Smooth muscle cell (in vitro differentiated cells): ENCODE measurements at regions not wholly inside any gene's neighbourhood (a gene's known extent, or its start where the extent isn't known, plus 50 kb on each side); places are given as distances from the start of the nearest gene placed in this dataset.

Source experiments
- DNase-seq: peaks from one replicate; lab custom pipeline; 2025; ENCODE audit not compliant: unreplicated experiment; lab: John Stamatoyannopoulos, UW
- H2AFZ ChIP-seq: fragments of 200-600 bp; sonication (generic); 2 replicates; pipeline ENCODE4 v1.6.0; 2016; ENCODE audit warnings: antibody characterized with exemption, low read depth, mild to moderate bottlenecking
- H3F3A ChIP-seq: fragments of 200-600 bp; sonication (generic); 2 replicates; pipeline ENCODE4 v1.6.0; 2017; ENCODE audit warnings: antibody characterized with exemption, low read depth
- H3K27ac ChIP-seq: fragments of 200-600 bp; sonication (generic); 2 replicates; pipeline ENCODE4 v1.5.1; 2016; ENCODE audit warnings: low read depth, mild to moderate bottlenecking
- H3K27me3 ChIP-seq: fragments of 200-600 bp; sonication (generic); 2 replicates; pipeline ENCODE4 v1.6.1; 2016; ENCODE audit warnings: low read depth, mild to moderate bottlenecking
- H3K36me3 ChIP-seq: fragments of 200-600 bp; sonication (generic); 2 replicates; pipeline ENCODE4 v1.5.1; 2016; ENCODE audit warnings: low read depth
- H3K4me1 ChIP-seq: fragments of 200-600 bp; sonication (generic); 2 replicates; pipeline ENCODE4 v1.5.1; 2016; ENCODE audit warnings: low read depth
- H3K4me2 ChIP-seq: fragments of 200-600 bp; sonication (generic); 2 replicates; pipeline ENCODE4 v1.6.0; 2016; ENCODE audit warnings: mild to moderate bottlenecking
- H3K4me3 ChIP-seq: fragments of 200-600 bp; sonication (generic); 2 replicates; pipeline ENCODE4 v1.5.1; 2016; ENCODE audit warnings: mild to moderate bottlenecking
- H3K79me2 ChIP-seq: fragments of 200-600 bp; sonication (generic); 2 replicates; pipeline ENCODE4 v1.6.0; 2016; ENCODE audit warnings: low read depth, mild to moderate bottlenecking
- H3K9ac ChIP-seq: fragments of 200-600 bp; sonication (generic); 2 replicates; pipeline ENCODE4 v1.6.0; 2016; ENCODE audit warnings: low read depth
- H3K9me3 ChIP-seq: fragments of 200-600 bp; sonication (generic); replicated peaks from 2 replicates; pipeline ENCODE4 v1.5.1; 2016; ENCODE audit warnings: low read depth
- H4K20me1 ChIP-seq: fragments of 200-600 bp; sonication (generic); 2 replicates; pipeline ENCODE4 v1.6.0; 2016; ENCODE audit warnings: low read depth
- CTCF ChIP-seq: fragments of 200-600 bp; sonication (generic); IDR thresholded peaks from 2 replicates; pipeline ENCODE4 v1.5.1; 2017; ENCODE audit warnings: borderline replicate concordance, mild to moderate bottlenecking, antibody characterized with exemption; ENCODE audit not compliant: insufficient read depth, poor library complexity, severe bottlenecking
- WGBS: methylation state at CpG from one replicate; pipeline ENCODE4 v1.1.7; 2016; ENCODE audit warnings: low lambda C conversion rate; 5-methylcytosine and 5-hydroxymethylcytosine counted together

- H3K4me1 ChIP-seq: no peaks in the 10 kb centered on the region
- H4K20me1 ChIP-seq: no peaks in the 10 kb centered on the region
- H3F3A ChIP-seq: no peaks in the 10 kb centered on the region
- no peak for DNase-seq
- H2AFZ ChIP-seq: no peak overlapping the region
- TF ChIP-seq CTCF: no peak
- H3K9me3 ChIP-seq: no peaks in the 10 kb centered on the region
- H3K79me2 ChIP-seq: no peaks in the 10 kb centered on the region
- no peaks in the 10 kb centered on the region for H3K27me3 ChIP-seq
- 100% methylated on average over 1 of the region's 1 CpG for WGBS
- no peak overlapping the region for H3K27ac ChIP-seq
- no peak overlapping the region for H3K4me3 ChIP-seq
- H3K9ac ChIP-seq: no peak overlapping the region
- no peaks in the 10 kb centered on the region for H3K36me3 ChIP-seq
- H3K4me2 ChIP-seq: no peak overlapping the region
These were observed 148.1 kb upstream of the AGAP1 start for GRCh38 chr2:235345745-235346144.

- H3K27ac ChIP-seq: no peak overlapping the region
- no peaks in the 10 kb centered on the region for H3K79me2 ChIP-seq
- H3K4me2 ChIP-seq: no peak overlapping the region
- H3K9me3 ChIP-seq: no peaks in the 10 kb centered on the region
- H3K4me1 ChIP-seq: no peaks in the 10 kb centered on the region
- H3K9ac ChIP-seq: no peak overlapping the region
- no peaks in the 10 kb centered on the region for H3F3A ChIP-seq
- no peaks in the 10 kb centered on the region for H4K20me1 ChIP-seq
- H3K4me3 ChIP-seq: no peak overlapping the region
- no peak for TF ChIP-seq CTCF
- no peak overlapping the region for H2AFZ ChIP-seq
- no peaks in the 10 kb centered on the region for H3K27me3 ChIP-seq
- no peak for DNase-seq
- WGBS: 53% methylated on average over 8 of the region's 8 CpGs
- H3K36me3 ChIP-seq: no peaks in the 10 kb centered on the region
These were observed 146.2 kb upstream of the AGAP1 start for GRCh38 chr2:235347691-235348090.

GRCh38 chr2:235348329-235348728 lies 145.5 kb upstream of the AGAP1 start:
- no peak overlapping the region for H3K9ac ChIP-seq
- no peaks in the 10 kb centered on the region for H3F3A ChIP-seq
- no peak overlapping the region for H3K27ac ChIP-seq
- no peaks in the 10 kb centered on the region for H3K36me3 ChIP-seq
- no peak for TF ChIP-seq CTCF
- no peak overlapping the region for H3K4me2 ChIP-seq
- no peaks in the 10 kb centered on the region for H3K79me2 ChIP-seq
- DNase-seq: no peak
- no peaks in the 10 kb centered on the region for H3K27me3 ChIP-seq
- no peaks in the 10 kb centered on the region for H4K20me1 ChIP-seq
- no peaks in the 10 kb centered on the region for H3K9me3 ChIP-seq
- H3K4me1 ChIP-seq: no peaks in the 10 kb centered on the region
- 98% methylated on average over 8 of the region's 8 CpGs for WGBS
- H2AFZ ChIP-seq: no peak overlapping the region
- no peak overlapping the region for H3K4me3 ChIP-seq

- Histone ChIP-seq H3K27ac (no peak overlapping the region), H3K4me2 (no peak overlapping the region), H3K9me3 (no peaks in the 10 kb centered on the region), H3K27me3 (peaks cover 7% of the 10 kb centered on the region), H4K20me1 (no peaks in the 10 kb centered on the region), H3K36me3 (no peaks in the 10 kb centered on the region), H3K4me3 (no peak overlapping the region), H2AFZ (no peak overlapping the region), H3K4me1 (no peaks in the 10 kb centered on the region), H3F3A (no peaks in the 10 kb centered on the region), H3K79me2 (no peaks in the 10 kb centered on the region), H3K9ac (no peak overlapping the region)
- no peak for DNase-seq
- WGBS: 91% methylated on average over 4 of the region's 4 CpGs
- no peak for TF ChIP-seq CTCF
These were observed 143.6 kb upstream of the AGAP1 start for GRCh38 chr2:235350234-235350633.
